ENCODE measurements at regions not wholly inside any gene's neighbourhood (a gene's known extent, or its start where the extent isn't known, plus 50 kb on each side); places are given as distances from the start of the nearest gene placed in this dataset.

GRCh38 chr12:65696227-65696626 is 128.1 kb upstream of the HMGA2 start:
- H3K36me3 Mint-ChIP-seq (ENCODE audit: low read depth), result no peaks in the 10 kb centered on the region
- H3K27me3 Mint-ChIP-seq (ENCODE audit: low read depth), result no peaks in the 10 kb centered on the region
- H3K27ac Mint-ChIP-seq (ENCODE audit: unreplicated experiment), result no peak overlapping the region
- H3K4me3 Mint-ChIP-seq, result no peak overlapping the region
- TF ChIP-seq CTCF (conservative IDR thresholded peaks at IDR 0.05), result no peak
- no peaks in the 10 kb centered on the region for H3K4me1 Mint-ChIP-seq
- peaks cover 6% of the 10 kb centered on the region for H3K9me3 Mint-ChIP-seq
- no peak for DNase-seq (ENCODE audit: low read depth, low spot score)

GRCh38 chr12:65699251-65699650 is 125.0 kb upstream of the HMGA2 start:
- H3K27ac Mint-ChIP-seq (ENCODE audit: unreplicated experiment), result no peak overlapping the region
- H3K27me3 Mint-ChIP-seq (ENCODE audit: low read depth), result no peaks in the 10 kb centered on the region
- peaks cover 6% of the 10 kb centered on the region for H3K9me3 Mint-ChIP-seq
- H3K36me3 Mint-ChIP-seq (ENCODE audit: low read depth), result no peaks in the 10 kb centered on the region
- DNase-seq (ENCODE audit: low read depth, low spot score), result no peak
- H3K4me3 Mint-ChIP-seq, result no peak overlapping the region
- no peaks in the 10 kb centered on the region for H3K4me1 Mint-ChIP-seq
- no peak for TF ChIP-seq CTCF (conservative IDR thresholded peaks at IDR 0.05)

GRCh38 chr12:65703176-65703575 is 121.1 kb upstream of the HMGA2 start:
- H3K4me1 Mint-ChIP-seq, result no peaks in the 10 kb centered on the region
- H3K9me3 Mint-ChIP-seq, result peaks cover 19% of the 10 kb centered on the region
- no peak overlapping the region for H3K4me3 Mint-ChIP-seq
- H3K36me3 Mint-ChIP-seq (ENCODE audit: low read depth), result peaks cover 14% of the 10 kb centered on the region
- H3K27me3 Mint-ChIP-seq (ENCODE audit: low read depth), result no peaks in the 10 kb centered on the region
- no peak overlapping the region for H3K27ac Mint-ChIP-seq (ENCODE audit: unreplicated experiment)
- DNase-seq (ENCODE audit: low read depth, low spot score), result no peak
- no peak for TF ChIP-seq CTCF (conservative IDR thresholded peaks at IDR 0.05)

- Mint-ChIP-seq H3K36me3 (ENCODE audit: low read depth) (peaks cover 14% of the 10 kb centered on the region), H3K27me3 (ENCODE audit: low read depth) (no peaks in the 10 kb centered on the region), H3K4me3 (no peak overlapping the region), H3K4me1 (no peaks in the 10 kb centered on the region), H3K9me3 (peaks cover 16% of the 10 kb centered on the region), H3K27ac (ENCODE audit: unreplicated experiment) (no peak overlapping the region)
- no peak for TF ChIP-seq CTCF (conservative IDR thresholded peaks at IDR 0.05)
- no peak for DNase-seq (ENCODE audit: low read depth, low spot score)
Observed at GRCh38 chr12:65705380-65705876, 118.9 kb upstream of the HMGA2 start.

GRCh38 chr12:65707051-65707450 is 117.2 kb upstream of the HMGA2 start:
- peaks cover 12% of the 10 kb centered on the region for H3K9me3 Mint-ChIP-seq
- H3K27ac Mint-ChIP-seq (ENCODE audit: unreplicated experiment), result no peak overlapping the region
- H3K36me3 Mint-ChIP-seq (ENCODE audit: low read depth), result peaks cover 14% of the 10 kb centered on the region
- no peak overlapping the region for H3K4me3 Mint-ChIP-seq
- TF ChIP-seq CTCF (conservative IDR thresholded peaks at IDR 0.05), result no peak
- H3K4me1 Mint-ChIP-seq, result no peaks in the 10 kb centered on the region
- DNase-seq (ENCODE audit: low read depth, low spot score), result no peak
- H3K27me3 Mint-ChIP-seq (ENCODE audit: low read depth), result no peaks in the 10 kb centered on the region

Data from neural crest cell (in vitro differentiated cells).